Astrocyte (in vitro differentiated cells and primary cell): ENCODE measurements at regions not wholly inside any gene's neighbourhood (a gene's known extent, or its start where the extent isn't known, plus 50 kb on each side); places are given as distances from the start of the nearest gene placed in this dataset.
A peak's percentile ranks its signal among the peaks of the same experiment; 100 is the strongest.

Source experiments
- DNase-seq: peaks from one replicate; pipeline ENCODE4 v3.0.0-alpha.2; 2010; ENCODE audit warnings: low read depth
- FAIRE-seq: peaks from 2 replicates; lab custom pipeline; 2011; peaks lifted over from hg19 to GRCh38; lab: Jason Lieb, UNC
- H2AFZ ChIP-seq: 2 replicates; pipeline ENCODE4 v1.6.0; 2012; ENCODE audit warnings: low read depth, low read length, inconsistent platforms
- H3K27ac ChIP-seq: 2 replicates; pipeline ENCODE4 v1.5.1; 2011; ENCODE audit warnings: low read depth, low read length, inconsistent platforms
- H3K27me3 ChIP-seq: 2 replicates; pipeline ENCODE4 v1.6.0; 2011; ENCODE audit warnings: low read length, inconsistent platforms; ENCODE audit not compliant: insufficient read depth
- H3K36me3 ChIP-seq: 2 replicates; pipeline ENCODE4 v1.5.1; 2011; ENCODE audit warnings: low read length, inconsistent platforms; ENCODE audit not compliant: insufficient read depth
- H3K4me1 ChIP-seq: 2 replicates; pipeline ENCODE4 v1.5.1; 2011; ENCODE audit warnings: low read length, inconsistent platforms; ENCODE audit not compliant: insufficient read depth
- H3K4me2 ChIP-seq: 2 replicates; pipeline ENCODE4 v1.6.0; 2012; ENCODE audit warnings: low read length, inconsistent platforms
- H3K4me3 ChIP-seq: 2 replicates; pipeline ENCODE4 v1.5.1; 2011; ENCODE audit warnings: low read depth, mild to moderate bottlenecking, low read length, inconsistent platforms; ENCODE audit not compliant: insufficient read depth
- H3K79me2 ChIP-seq: 2 replicates; pipeline ENCODE4 v1.6.0; 2012; ENCODE audit warnings: mild to moderate bottlenecking, low read length, inconsistent platforms; ENCODE audit not compliant: insufficient read depth
- H3K9ac ChIP-seq: 2 replicates; pipeline ENCODE4 v1.6.0; 2012; ENCODE audit warnings: mild to moderate bottlenecking, low read length, inconsistent platforms
- H3K9me3 ChIP-seq: 2 replicates; pipeline ENCODE4 v1.5.1; 2012; ENCODE audit warnings: low read depth, mild to moderate bottlenecking, low read length, inconsistent platforms; ENCODE audit not compliant: insufficient read depth
- H4K20me1 ChIP-seq: 2 replicates; pipeline ENCODE4 v1.6.0; 2012; ENCODE audit warnings: low read length, inconsistent platforms; ENCODE audit not compliant: insufficient read depth
- H3K27ac Mint-ChIP-seq: one replicate; pipeline ENCODE4 v1.8.0; 2021; ENCODE audit warnings: mild to moderate bottlenecking, mixed read lengths; ENCODE audit not compliant: unreplicated experiment
- H3K27me3 Mint-ChIP-seq: one replicate; pipeline ENCODE4 v1.8.0; 2021; ENCODE audit warnings: low read depth, mixed read lengths; ENCODE audit not compliant: unreplicated experiment
- H3K36me3 Mint-ChIP-seq: one replicate; pipeline ENCODE4 v1.8.0; 2021; ENCODE audit warnings: low read depth, mixed read lengths; ENCODE audit not compliant: unreplicated experiment
- H3K4me1 Mint-ChIP-seq: one replicate; pipeline ENCODE4 v1.8.0; 2021; ENCODE audit warnings: low read depth, mixed read lengths; ENCODE audit not compliant: unreplicated experiment
- H3K4me3 Mint-ChIP-seq: one replicate; pipeline ENCODE4 v1.8.0; 2021; ENCODE audit warnings: mild to moderate bottlenecking, moderate library complexity, mixed read lengths; ENCODE audit not compliant: unreplicated experiment
- H3K9me3 Mint-ChIP-seq: one replicate; pipeline ENCODE4 v1.8.0; 2021; ENCODE audit warnings: mild to moderate bottlenecking, mixed read lengths; ENCODE audit not compliant: unreplicated experiment
- CTCF ChIP-seq: IDR thresholded peaks from 2 replicates; pipeline ENCODE4 v1.5.1; 2011; ENCODE audit warnings: low read depth, mild to moderate bottlenecking, inconsistent platforms, low read length, moderate library complexity; ENCODE audit not compliant: insufficient read depth
- EZH2 ChIP-seq: IDR thresholded peaks from 2 replicates; pipeline ENCODE4 v1.6.1; 2012; ENCODE audit warnings: mild to moderate bottlenecking, low read length, inconsistent platforms; ENCODE audit not compliant: insufficient read depth

DNA sequence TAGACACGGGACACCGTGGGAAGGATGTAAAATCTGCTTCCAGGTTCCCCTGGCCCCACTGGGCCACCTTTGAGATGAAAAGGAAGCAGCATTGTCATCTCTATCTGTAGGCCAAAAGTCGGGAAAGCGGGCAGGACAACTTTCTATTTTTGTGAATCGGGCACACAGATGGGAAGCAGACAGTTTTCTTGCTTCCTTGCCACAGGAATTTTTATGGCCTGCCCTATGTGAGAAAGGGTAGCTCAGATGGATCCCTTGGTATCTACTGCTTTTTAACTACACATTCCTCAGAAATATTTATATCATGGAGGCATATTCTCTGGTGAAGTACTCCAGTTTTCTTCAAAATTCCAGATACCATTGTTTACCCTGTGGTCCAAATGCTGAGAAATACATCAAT lies 735.5 kb downstream of the CBLN2 start:
- Histone ChIP-seq H3K4me2 (no peak overlapping the region), H3K36me3 (no peaks in the 10 kb centered on the region)

DNA sequence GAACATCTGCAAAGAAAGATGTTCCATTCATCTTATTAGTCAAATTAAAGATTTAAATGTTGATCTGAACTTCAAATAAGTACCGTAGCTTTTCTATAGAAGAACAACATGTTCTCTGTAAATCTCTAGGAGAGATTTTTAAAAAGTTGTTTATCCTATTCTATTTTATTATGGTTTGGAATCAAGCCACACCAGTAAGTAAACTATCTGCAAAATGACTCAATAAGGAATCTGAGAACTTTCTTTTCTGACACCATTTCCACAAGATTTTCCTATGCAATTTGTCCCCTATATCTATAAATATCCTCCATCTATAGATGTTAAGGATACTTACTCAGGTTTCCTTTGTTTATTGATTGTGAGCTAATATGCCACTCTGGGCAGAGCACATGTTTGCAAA lies 736.6 kb downstream of the CBLN2 start:
- H3K9ac ChIP-seq, result no peak overlapping the region
- DNase-seq (no peak), FAIRE-seq (no peak)
- no peaks in the 10 kb centered on the region for H3K9me3 ChIP-seq
- no peak overlapping the region for H3K27ac ChIP-seq
- Mint-ChIP-seq H3K9me3 (peaks cover 8% of the 10 kb centered on the region), H3K27me3 (no peaks in the 10 kb centered on the region), H3K36me3 (no peaks in the 10 kb centered on the region), H3K4me3 (no peak overlapping the region), H3K27ac (no peak overlapping the region), H3K4me1 (no peaks in the 10 kb centered on the region)
- H3K4me2 ChIP-seq, result no peak overlapping the region
- TF ChIP-seq CTCF (no peak), EZH2 (no peak)
- no peak overlapping the region for H3K4me3 ChIP-seq
- no peaks in the 10 kb centered on the region for H3K36me3 ChIP-seq
- H2AFZ ChIP-seq, result no peak overlapping the region
- no peaks in the 10 kb centered on the region for H4K20me1 ChIP-seq
- H3K27me3 ChIP-seq, result no peaks in the 10 kb centered on the region
- no peaks in the 10 kb centered on the region for H3K79me2 ChIP-seq
- no peaks in the 10 kb centered on the region for H3K4me1 ChIP-seq

More for the DNA sequence above, 735.5 kb downstream of the CBLN2 start:
- H3K36me3 Mint-ChIP-seq, result no peaks in the 10 kb centered on the region
- Histone ChIP-seq H3K27ac (no peak overlapping the region), H3K9ac (no peak overlapping the region), H3K4me1 (no peaks in the 10 kb centered on the region), H3K4me3 (no peak overlapping the region), H3K27me3 (no peaks in the 10 kb centered on the region), H2AFZ (no peak overlapping the region), H3K79me2 (no peaks in the 10 kb centered on the region), H4K20me1 (no peaks in the 10 kb centered on the region), H3K9me3 (no peaks in the 10 kb centered on the region)
- peaks cover 8% of the 10 kb centered on the region for H3K9me3 Mint-ChIP-seq
- H3K4me3 Mint-ChIP-seq, result no peak overlapping the region
- H3K27me3 Mint-ChIP-seq, result no peaks in the 10 kb centered on the region
- H3K4me1 Mint-ChIP-seq, result no peaks in the 10 kb centered on the region
- TF ChIP-seq CTCF (no peak), EZH2 (no peak)
- DNase-seq, result no peak
- H3K27ac Mint-ChIP-seq, result no peak overlapping the region
- no peak for FAIRE-seq

GRCh38 chr18:71798986-71799673 lies 745.0 kb downstream of the CBLN2 start:
- Histone ChIP-seq H3K79me2 (no peaks in the 10 kb centered on the region), H3K27ac (peak overlapping the region; percentile 27), H3K9ac (no peak overlapping the region), H3K4me3 (no peak overlapping the region), H3K36me3 (no peaks in the 10 kb centered on the region), H3K4me2 (peak overlapping the region; percentile 15), H3K4me1 (no peaks in the 10 kb centered on the region), H4K20me1 (no peaks in the 10 kb centered on the region), H3K27me3 (no peaks in the 10 kb centered on the region), H3K9me3 (no peaks in the 10 kb centered on the region), H2AFZ (no peak overlapping the region)
- Mint-ChIP-seq H3K27me3 (no peaks in the 10 kb centered on the region), H3K36me3 (no peaks in the 10 kb centered on the region), H3K4me1 (no peaks in the 10 kb centered on the region), H3K4me3 (no peak overlapping the region), H3K9me3 (peaks cover 5% of the 10 kb centered on the region), H3K27ac (no peak overlapping the region)
- TF ChIP-seq EZH2 (no peak), CTCF (no peak)
- DNase-seq (peak; percentile 25), FAIRE-seq (no peak)
